GM19328 (cell line): ENCODE measurements at regions not wholly inside any gene's neighbourhood (a gene's known extent, or its start where the extent isn't known, plus 50 kb on each side); places are given as distances from the start of the nearest gene placed in this dataset.

Experiments used
- ATAC-seq: cut with Tn5 transposase; IDR thresholded peaks from one replicate; pipeline ENCODE4 v1.9.1; 2021; ENCODE audit warnings: mild to moderate bottlenecking, moderate library complexity; ENCODE audit not compliant: unreplicated experiment

DNA sequence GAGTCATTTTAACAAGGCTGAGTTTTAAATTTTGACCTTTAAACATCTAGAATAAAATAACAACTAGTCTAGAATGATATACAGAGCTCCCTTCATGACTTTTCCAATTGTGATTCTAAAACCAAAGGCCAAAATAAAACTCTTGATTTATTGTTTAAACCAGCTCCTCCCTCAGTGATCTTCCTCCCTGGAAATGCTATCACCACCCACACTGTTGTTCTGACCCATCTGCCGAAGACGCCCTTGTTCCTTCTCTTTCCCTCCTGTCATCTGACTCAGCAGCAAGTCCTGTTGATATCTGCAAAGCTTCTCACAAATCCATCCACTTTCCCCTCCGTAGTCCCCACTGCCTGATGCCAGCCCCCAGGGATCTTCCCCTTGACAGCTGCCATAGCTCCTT is 231.6 kb upstream of the DYNLRB2 start:
- no peak for ATAC-seq

DNA sequence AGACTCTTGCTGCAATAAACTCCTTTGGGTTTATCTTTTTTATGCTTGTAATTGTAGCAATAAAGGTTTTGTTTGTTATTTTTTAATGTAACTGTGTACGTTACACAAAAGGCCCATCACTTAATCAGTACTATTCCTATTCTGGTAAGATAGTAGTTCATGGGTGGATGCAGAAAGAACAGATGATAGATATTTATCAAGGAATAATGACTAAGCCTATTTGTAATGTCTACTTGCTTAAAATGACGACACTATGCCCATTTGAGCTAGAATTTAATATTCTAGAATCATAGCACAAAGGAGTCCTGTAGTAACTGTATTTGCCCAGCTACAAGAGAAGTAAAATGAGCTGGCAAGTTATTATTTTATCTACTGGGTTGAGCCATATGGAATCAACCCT is 235.4 kb upstream of the DYNLRB2 start:
- no peak for ATAC-seq

DNA sequence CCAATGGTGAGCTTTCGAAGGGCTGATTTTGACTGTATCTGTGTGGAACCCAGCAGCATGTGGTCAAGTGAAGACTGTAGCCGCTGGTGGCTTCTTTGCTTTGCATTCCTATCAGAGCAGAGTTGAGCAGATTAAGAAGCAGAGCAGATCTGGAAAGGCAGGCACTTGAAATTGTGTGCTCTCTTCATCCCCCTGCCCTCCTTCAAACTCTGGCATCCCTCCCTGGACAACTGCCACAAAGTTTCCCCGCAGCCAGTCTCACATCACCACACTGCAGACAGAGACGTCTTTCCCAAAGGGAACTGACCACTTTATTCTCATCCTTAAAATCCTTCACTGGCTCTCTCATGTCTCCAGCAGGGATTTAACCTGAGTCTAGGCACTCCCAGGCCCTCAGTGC is 237.1 kb upstream of the DYNLRB2 start:
- ATAC-seq = no peak

DNA sequence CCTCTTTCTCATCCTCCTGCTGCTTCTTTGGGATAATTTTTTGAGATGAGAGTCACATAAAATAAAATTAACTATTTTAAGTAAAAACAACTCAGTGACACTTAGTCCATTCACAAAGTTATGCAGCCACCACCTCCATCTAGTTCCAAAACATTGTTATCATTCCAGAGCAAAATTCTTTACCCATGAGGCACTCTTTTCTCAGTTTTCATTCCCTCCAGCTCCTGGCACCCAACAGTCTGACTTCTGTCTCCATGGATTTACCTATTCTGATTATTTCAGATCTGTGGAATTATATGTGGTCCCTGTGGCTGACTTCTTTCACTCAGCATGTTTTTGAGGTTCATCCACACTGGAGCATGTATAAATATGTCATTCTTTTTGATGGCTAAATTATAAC is 239.9 kb upstream of the DYNLRB2 start:
- no peak for ATAC-seq

DNA sequence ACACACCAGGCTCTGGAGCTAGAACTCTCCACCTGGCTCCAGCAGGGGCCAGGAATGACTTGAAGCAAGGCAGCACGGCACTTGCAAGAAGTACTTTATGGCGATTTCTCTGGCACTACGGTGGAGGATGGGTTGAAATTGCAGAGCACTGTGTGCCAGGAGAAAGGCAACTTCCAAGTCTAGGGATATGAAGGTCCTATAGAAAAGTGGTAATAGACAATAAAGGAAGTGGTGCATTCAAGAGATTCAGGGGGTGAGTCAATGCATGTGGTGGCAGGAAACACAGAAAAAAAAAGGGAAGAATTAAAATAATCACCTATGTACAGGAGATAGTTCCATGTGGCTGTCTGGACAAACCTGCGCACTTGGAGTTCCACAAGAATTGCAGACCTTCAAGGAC is 240.3 kb upstream of the DYNLRB2 start:
- ATAC-seq = no peak

DNA sequence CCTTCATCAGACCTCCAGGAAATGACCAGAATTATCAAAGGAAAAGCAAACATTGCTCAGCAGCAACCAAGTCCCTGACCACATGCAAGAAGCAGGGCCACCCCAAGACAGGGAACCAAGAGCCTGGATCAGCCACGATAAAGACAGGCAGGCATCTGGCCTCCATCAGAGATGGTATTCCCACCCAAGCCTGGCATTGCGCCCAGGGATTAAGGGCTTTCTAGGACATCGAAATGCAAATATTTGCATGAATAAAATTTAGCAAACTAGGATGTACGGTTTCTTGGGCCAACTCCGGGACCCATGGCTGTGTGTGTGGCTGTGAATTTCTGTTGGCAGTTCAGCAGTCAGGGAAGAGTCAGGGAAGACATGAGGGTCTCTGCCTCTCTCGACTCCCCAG is 241.4 kb upstream of the DYNLRB2 start:
- no peak for ATAC-seq

DNA sequence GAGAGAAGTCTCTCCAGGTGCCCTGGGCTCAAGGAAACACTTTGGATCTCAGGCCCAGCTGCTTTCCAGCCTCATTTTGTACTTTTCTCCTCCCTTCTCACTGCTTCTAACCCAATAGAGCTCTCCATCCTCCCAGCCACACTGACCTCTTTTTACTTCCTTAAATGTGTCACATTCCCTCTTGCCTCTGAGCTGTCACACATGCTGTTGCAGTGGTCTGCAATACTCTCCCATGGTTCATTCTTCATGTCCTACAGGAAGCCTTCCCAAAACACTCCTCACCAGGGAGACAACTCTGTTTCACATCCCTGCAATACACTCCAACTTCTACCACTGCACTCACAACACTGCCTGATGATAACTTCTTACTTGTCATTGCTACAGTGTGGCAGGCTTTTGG is 242.1 kb upstream of the DYNLRB2 start:
- no peak for ATAC-seq

DNA sequence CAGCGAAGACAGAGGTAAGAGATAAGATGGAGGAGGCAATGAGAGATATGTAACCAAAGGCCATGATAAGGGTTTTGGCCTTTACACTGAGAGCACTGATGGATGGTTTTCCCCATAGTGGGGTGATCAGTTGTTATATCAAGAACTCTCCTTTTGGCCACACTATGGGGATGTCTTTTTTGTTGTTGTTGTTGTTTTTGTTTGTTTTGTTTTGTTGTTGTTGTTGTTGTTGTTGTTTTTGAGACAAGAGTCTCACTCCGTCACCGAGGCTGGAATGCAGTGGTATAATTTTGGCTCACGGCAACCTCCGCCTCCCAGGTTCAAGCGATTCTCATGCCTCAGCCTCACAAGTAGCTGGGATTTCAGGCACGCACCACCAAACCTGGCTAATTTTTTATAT is 244.8 kb upstream of the DYNLRB2 start:
- ATAC-seq = no peak

DNA sequence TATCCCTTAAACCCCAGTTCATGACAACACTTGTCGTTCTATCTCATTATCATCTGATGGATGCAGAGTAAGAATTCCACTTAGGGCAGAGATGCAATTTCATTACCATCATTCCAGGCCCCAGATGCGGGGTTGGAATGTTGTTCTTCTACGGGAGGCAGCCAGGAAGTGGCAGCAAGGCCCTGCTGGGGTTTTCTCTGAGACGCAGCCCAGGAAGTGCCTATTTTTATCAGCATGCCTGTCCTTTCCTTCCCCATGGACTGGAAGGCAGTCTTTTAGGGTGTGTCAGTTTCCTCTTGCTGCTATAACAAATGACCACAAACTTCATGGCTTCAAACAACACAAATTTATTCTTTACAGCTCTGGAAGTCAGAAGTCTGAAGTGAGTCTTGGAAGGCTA is 246.6 kb upstream of the DYNLRB2 start:
- ATAC-seq = no peak

DNA sequence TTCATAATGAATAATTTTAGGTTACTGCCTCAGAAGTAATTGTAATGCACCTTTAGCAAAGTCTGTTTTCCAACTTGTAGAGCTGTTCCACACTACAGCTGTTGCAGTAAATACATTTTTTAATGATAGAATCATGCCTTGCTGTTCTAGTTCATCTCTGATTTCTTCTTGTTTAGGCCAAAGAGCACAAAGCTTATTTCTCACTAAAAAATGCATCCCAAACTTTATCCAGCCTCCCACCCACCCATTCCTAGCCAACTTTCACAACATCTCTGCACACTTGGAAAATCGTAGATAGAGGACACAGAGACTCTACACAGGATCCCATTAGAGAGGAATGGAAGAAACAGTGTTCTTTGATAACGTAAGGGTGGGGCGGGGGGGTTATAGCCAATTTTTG is 252.2 kb upstream of the DYNLRB2 start:
- no peak for ATAC-seq

DNA sequence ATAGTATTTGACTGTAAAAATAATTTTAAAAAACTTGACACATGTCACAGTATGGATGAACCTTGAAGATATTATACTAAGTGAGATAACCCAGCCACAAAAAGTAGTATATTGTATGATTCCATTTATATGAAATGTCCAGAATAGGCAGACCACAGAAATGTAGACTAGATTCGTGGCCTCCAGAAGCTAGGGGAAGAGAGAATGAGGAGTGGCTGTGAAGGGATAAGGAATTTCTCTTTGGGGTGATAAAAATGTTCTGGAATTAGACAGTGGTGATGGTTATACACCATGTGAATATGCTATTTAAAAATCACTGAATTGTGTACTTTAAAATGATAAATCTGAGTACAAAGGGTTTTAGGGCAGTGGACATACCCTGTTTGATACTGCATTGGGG is 253.1 kb upstream of the DYNLRB2 start:
- ATAC-seq = no peak

DNA sequence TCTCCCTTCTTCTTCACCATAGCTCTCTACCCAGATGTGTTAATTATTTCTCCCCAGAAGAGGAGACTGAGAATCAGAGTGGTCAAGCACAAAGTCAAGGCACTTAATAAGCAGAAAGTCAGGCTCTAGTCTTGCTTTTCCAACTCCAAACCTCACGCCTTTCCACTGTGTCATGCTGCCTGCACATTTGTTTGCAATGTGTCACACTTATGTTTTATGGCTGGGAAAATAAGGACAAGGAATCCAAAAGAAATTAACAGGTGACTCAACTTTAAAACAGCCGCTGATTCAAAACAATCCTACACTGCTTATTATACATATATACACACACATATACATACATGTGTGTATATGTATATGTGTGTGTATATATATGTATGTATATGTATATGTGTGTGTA is 255.7 kb upstream of the DYNLRB2 start:
- ATAC-seq = no peak

DNA sequence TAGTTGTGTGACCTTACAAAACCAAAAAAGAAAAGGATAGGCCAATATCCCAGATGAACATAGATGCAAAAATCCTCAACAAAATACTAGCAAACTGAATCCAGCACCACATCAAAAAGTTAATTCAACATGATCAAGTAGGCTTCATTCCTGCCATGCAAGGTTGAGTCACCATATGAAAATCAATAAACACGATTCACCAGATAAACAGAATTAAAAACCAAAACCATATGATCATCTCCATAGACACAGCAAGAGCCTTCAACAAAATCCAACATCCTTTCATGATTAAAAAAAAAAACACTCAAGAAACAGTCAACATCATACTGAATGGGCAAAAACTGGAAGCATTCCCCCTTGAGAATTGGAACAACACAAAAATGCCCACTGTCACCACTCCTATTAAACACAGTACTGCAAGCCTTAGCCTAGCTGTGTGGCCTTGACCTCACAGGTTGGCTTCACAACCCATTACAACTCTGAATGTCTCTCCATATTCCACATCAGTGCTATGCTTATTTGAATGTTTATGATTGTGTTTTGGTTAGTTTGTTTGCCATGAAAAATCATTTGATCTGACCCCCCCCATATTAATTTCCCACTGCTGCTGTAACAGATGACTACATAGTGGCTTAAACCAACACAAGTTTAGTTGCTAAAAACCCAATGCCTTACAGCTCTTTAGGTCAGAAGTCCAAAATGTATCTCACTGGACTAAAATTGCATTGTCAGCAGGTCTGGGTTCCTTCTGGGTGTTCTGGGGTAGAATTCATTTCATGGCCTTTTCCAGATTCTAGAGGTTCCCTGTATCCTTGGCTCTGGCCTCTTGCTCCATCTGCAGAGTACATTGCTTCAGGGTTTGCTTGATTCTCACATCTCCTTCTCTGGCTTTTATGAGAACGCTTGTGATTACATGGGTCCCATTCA is 257.1 kb upstream of the DYNLRB2 start:
- ATAC-seq = no peak

DNA sequence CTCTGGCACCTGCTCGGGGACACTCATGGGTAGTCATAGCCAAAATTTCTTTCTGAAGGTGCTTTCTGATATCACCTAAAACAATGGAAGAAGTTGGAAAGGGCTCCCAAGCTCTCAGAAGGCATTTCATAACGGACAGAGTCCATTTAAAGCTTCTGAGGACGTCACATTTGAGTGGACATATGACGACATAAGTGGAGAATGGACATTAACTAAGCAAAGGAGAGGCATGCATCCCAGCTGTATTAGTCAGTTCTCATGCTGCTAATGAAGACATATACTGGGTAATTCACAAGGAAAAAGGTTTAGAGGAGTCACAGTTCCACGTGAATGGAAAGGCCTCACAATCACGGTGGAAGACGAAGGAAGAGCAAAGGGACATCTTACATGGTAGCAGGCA is 260.2 kb upstream of the DYNLRB2 start:
- no peak for ATAC-seq

DNA sequence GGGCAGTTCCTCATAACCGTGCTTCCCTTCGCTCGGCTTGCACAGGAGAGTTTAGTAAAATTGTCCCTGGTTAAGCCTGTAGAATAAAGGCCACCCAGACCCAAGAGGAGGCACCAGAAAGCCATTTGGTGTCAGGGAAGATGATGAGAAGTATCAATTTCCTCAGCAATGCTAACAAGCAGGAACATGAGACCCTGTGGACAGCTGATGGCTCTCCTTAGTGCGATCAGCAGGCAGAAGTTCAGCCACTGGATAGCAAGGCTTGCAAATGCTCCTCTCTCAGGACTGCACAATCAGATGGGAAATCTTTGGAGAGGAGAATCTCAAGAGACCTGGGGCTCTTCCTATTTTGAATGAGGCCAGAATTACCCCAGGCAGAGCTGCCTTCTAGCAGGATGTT is 261.1 kb upstream of the DYNLRB2 start:
- no peak for ATAC-seq

DNA sequence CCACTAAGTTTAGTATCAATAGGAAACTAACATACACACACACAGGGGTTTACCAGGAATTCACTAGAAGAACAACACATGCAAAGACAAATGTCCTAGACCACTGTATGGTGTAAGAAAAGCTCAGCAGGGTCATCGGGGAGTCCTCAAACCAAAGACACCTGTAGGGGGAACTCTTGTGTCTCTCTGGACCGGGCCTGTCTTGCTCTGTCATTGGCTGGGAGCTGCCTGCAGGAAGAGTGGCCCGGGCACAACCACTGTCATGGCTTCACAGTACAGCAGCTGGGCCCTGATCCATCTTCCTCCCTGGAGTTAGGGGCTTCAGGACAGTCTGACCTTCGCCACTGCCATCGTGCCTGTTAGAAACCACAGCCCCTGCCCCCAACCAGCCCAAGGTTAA is 263.6 kb upstream of the DYNLRB2 start:
- ATAC-seq = no peak

DNA sequence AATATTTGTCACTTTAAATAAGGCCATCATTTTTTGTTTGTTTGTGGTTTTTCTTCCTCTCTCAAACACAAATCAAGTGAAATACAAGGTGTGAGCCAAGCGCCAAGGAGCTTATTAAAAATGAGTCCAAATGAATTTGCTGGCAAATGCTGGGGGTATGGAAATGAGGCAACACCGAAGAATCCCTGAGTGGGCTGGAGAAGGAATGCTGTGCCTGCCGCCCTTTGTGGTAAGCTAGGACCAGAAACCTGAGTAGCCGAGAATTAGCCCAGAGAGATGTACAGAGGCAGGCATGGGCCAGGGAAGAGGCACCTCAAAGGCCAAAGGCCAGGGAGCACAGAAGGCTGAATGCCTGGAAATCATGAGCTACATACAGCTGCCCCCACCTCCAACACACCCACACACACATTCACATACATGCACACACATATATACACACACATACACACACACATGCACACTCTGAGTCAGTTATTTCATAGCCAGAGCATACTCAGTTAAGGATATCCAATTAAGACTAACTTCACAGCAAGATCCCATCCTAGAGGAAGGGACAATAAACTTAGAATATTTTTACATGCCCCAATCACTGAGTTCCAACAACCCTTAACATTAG is 266.1 kb upstream of the DYNLRB2 start:
- ATAC-seq = no peak

DNA sequence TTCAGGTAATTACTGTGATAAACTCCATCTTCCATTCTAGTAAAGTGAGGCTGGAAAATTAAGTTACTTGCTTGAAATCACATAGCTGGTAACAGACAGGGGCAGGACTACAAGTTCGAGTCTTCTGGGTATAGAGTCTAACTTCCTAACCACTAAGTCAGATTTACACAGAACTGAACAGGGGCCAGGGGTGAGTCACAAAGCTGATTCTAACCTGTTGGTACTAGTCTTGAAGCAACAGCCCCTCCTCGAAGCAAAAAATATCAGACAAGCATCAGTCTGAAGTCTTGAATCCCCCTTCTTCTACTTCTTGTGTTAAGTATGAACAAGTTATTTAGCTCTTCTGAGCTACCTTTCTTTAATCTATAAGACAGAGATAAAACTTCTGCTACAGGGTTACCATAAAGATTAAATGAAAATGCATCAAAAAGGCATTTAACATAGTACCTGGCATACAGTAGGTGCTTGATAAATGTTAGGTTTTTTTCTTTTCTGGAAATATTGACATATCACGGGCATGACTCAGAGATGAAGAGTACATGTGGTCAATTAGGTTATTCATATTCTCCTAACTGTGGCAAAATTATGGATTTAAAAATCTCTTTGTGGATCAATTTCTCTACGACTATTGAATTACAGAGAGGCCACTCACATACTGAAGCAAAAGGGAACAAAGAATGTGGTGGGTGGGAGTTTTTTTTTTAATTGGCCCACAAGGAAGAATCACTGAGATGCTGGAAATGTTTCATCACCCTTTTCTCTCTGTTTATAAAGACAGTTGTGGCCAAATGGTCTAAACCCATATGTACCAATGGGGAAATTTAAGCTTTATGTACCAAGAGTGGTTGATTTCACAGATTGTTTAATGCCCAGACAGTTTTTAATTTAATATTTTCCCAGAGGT is 266.9 kb upstream of the DYNLRB2 start:
- ATAC-seq = no peak

DNA sequence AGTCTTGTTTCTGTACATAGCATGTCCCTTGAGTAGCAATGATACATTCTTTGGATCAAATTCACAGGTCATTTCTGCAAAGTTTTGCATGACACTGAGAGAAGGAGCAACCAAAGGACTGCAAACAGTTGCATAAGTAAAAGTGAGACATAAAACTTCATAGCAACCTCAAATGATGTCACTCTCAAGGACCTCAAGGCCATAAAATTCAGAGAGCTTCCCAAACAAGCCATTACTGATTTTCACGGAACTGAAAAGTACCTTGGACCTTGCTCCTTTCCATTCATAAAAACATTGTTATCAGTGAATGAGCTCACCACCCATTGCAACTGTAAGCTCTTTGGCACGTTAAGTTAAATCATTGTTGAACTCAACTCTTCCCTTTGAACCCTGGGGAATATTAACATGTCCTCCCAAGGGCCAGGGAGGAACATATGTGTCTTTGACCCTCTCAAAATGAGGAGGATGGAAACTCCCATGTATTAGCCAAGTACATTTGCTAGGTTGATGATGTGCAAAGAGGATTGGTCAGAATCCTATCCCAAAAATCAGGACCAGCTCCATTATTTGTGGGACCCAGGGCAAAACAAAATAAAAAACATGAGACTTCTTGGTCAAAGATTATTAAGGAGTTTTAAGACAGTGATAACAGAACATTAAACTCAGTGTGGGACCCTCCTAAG is 275.0 kb upstream of the DYNLRB2 start:
- no peak for ATAC-seq

DNA sequence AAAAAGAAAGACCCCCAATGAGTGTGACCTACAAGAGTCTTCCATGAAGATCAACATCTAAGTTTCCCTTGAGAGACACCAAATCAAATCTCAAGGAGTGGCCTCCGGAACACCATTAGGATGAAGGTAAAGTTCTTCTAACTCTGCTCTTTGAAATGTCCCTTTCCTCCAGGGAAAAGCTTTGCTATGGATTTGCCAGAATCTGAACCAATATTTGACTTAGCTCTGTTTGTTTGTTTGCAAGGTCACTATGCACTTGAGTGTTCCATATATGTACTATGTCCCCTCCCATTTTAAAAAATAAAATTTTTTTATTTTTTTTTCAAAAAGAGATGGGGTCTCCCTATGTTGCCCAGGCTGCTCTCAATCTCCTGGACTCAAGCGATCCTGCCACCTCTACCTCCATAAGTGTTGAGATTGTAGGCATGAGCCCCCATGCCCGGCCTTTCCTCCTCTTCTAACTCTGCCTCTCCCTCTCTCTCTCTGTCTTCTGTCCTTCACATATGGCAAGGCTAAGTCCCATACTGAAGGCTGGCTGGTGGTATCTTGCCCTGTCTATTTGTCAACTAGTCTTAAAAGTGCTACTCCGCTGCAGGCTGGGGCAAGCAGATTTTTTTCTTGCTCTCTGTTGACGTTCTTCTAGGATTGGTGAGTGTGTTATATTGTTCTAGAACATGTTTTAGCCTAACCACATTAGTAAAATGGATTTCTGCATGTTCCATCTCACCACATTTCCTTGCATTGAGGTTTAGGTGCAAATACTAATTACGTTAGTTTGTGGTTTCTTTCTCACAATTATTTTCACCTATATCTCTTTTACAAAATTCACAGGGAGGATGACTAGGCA is 276.7 kb upstream of the DYNLRB2 start:
- ATAC-seq = no peak
